Limb (tissue), 2 donors: ENCODE measurements at regions not wholly inside any gene's neighbourhood (a gene's known extent, or its start where the extent isn't known, plus 50 kb on each side); places are given as distances from the start of the nearest gene placed in this dataset.
A peak's percentile ranks its signal among the peaks of the same experiment; 100 is the strongest.

ENCODE experiments used
- DNase-seq, 2 donors: peaks; one replicate each; pipeline ENCODE4 v3.0.0-alpha.2; 2016; ENCODE audit errors: extremely low spot score in 2 of 2

- no peak for DNase-seq
These were observed 87.2 kb upstream of the NXPH2 start for GRCh38 chr2:138867341-138867740.

- DNase-seq, result no peak
These were observed 86.6 kb upstream of the NXPH2 start for GRCh38 chr2:138866797-138867196.

- DNase-seq, result no peak
These were observed 73.6 kb upstream of the NXPH2 start for GRCh38 chr2:138853761-138854160.

GRCh38 chr2:138853296-138853695 lies 73.1 kb upstream of the NXPH2 start:
- DNase-seq, result no peak

- DNase-seq, result peak; percentile 29 to 54
These were observed 66.1 kb upstream of the NXPH2 start for GRCh38 chr2:138846216-138846821.

GRCh38 chr2:138842341-138842740 lies 62.2 kb upstream of the NXPH2 start:
- no peak for DNase-seq

- DNase-seq, result no peak
These were observed 61.3 kb upstream of the NXPH2 start for GRCh38 chr2:138841459-138841858.

GRCh38 chr2:138838851-138839620 lies 58.8 kb upstream of the NXPH2 start:
- no peak for DNase-seq

- no peak for DNase-seq
These were observed 51.5 kb upstream of the NXPH2 start for GRCh38 chr2:138831691-138832090.

GRCh38 chr2:138831154-138831553 lies 51.0 kb upstream of the NXPH2 start:
- DNase-seq, result no peak

- no peak for DNase-seq
These were observed 50.4 kb upstream of the NXPH2 start for GRCh38 chr2:138830547-138830946.
